ENCODE measurements at regions not wholly inside any gene's neighbourhood (a gene's known extent, or its start where the extent isn't known, plus 50 kb on each side); places are given as distances from the start of the nearest gene placed in this dataset.

DNA sequence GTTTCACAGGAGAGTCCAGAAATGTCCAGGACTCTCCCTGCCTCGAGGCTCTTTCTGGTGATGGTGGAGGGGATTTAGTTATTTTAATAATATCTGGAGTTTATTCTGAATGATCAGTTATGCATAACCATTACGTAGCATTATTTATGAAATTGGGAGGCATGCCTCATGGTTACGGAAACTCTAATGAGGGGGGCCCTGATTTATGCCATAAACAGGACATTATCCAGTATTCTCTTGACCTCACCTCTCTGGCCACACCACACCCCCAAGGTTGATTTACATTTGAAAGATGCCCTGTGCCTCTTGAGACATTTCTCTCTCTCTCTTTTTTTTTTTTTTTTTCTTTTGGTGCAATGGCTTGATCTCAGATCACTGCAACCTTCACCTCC, 268.8 kb downstream of the TFAP2C start:
- no peak for TF ChIP-seq CTCF (IDR thresholded peaks at IDR 0.05)
- TF ChIP-seq ZFX (IDR thresholded peaks at IDR 0.05; ENCODE audit: borderline replicate concordance), result no peak

All from 22Rv1 (cell line).